DMS153 treated with DMSO at 0.1 percent for 48 hours (cell line): ENCODE measurements at regions not wholly inside any gene's neighbourhood (a gene's known extent, or its start where the extent isn't known, plus 50 kb on each side); places are given as distances from the start of the nearest gene placed in this dataset.
"Not testable (repeated sequence)": the region's sequence is repeated elsewhere in the genome, so short reads cannot be mapped to it uniquely, and the experiment has no call there.

ENCODE experiments used
- DNase-seq: peaks from one replicate; lab custom pipeline; 2025; ENCODE audit not compliant: unreplicated experiment; lab: John Stamatoyannopoulos, UW

GRCh38 chr1:68828013-68828412 is 331.1 kb upstream of the DEPDC1 start:
- no peak for DNase-seq

- no peak for DNase-seq
Measured at GRCh38 chr1:68831281-68831680, 334.4 kb upstream of the DEPDC1 start.

GRCh38 chr1:68848017-68848416 is 351.1 kb upstream of the DEPDC1 start:
- no peak for DNase-seq

GRCh38 chr1:68868606-68869005 is 371.7 kb upstream of the DEPDC1 start:
- DNase-seq: no peak

- no peak for DNase-seq
Measured at GRCh38 chr1:68873144-68873543, 376.3 kb upstream of the DEPDC1 start.

GRCh38 chr1:68881330-68882194 is 384.7 kb upstream of the DEPDC1 start:
- DNase-seq: not testable (repeated sequence)

- no peak for DNase-seq
Measured at GRCh38 chr1:68889471-68889870, 392.6 kb upstream of the DEPDC1 start.

GRCh38 chr1:68890736-68891135 is 393.9 kb upstream of the DEPDC1 start:
- DNase-seq: no peak

- no peak for DNase-seq
Measured at GRCh38 chr1:68904477-68904876, 407.6 kb upstream of the DEPDC1 start.

GRCh38 chr1:68906431-68906830 is 409.5 kb upstream of the DEPDC1 start:
- no peak for DNase-seq

- DNase-seq: no peak
Measured at GRCh38 chr1:68907491-68907890, 410.6 kb upstream of the DEPDC1 start.

GRCh38 chr1:68908316-68908715 is 411.4 kb upstream of the DEPDC1 start:
- no peak for DNase-seq

GRCh38 chr1:68916221-68916902 is 419.5 kb upstream of the DEPDC1 start:
- peak; percentile 13 for DNase-seq

GRCh38 chr1:68917456-68917855 is 420.6 kb upstream of the DEPDC1 start:
- DNase-seq: no peak

GRCh38 chr1:68918563-68918962 is 421.7 kb upstream of the DEPDC1 start:
- no peak for DNase-seq

GRCh38 chr1:68919075-68919474 is 422.2 kb upstream of the DEPDC1 start:
- DNase-seq: no peak

GRCh38 chr1:68923475-68924088 is 426.7 kb upstream of the DEPDC1 start:
- not testable (repeated sequence) for DNase-seq

- DNase-seq: no peak
Measured at GRCh38 chr1:68930101-68930500, 433.2 kb upstream of the DEPDC1 start.

- no peak for DNase-seq
Measured at GRCh38 chr1:68936530-68936929, 439.6 kb upstream of the DEPDC1 start.

GRCh38 chr1:68938051-68938666 is 441.3 kb upstream of the DEPDC1 start:
- no peak for DNase-seq

GRCh38 chr1:68950036-68950435 is 453.2 kb upstream of the DEPDC1 start:
- DNase-seq: no peak

- no peak for DNase-seq
Measured at GRCh38 chr1:68953311-68953710, 456.4 kb upstream of the DEPDC1 start.
